NCI-H187 (cell line): ENCODE measurements at regions not wholly inside any gene's neighbourhood (a gene's known extent, or its start where the extent isn't known, plus 50 kb on each side); places are given as distances from the start of the nearest gene placed in this dataset.

Experiments
- DNase-seq, 2 experiments: peaks; one replicate each; lab custom pipeline; 2025; lab: John Stamatoyannopoulos, UW

- peak in 1 of 2 experiments; percentile 58 for DNase-seq
Observed at GRCh38 chr1:165073185-165074007, 283.1 kb downstream of the LMX1A start.

GRCh38 chr1:165070675-165071074 lies 285.8 kb downstream of the LMX1A start:
- no peak for DNase-seq

- DNase-seq, result no peak
Observed at GRCh38 chr1:165069829-165070228, 286.7 kb downstream of the LMX1A start.

- DNase-seq, result peak; percentile 20 to 26
Observed at GRCh38 chr1:165068741-165069140, 287.8 kb downstream of the LMX1A start.

GRCh38 chr1:165067829-165068228 lies 288.7 kb downstream of the LMX1A start:
- DNase-seq, result no peak

- no peak for DNase-seq
Observed at GRCh38 chr1:165063181-165063965, 293.1 kb downstream of the LMX1A start.

GRCh38 chr1:165062346-165062745 lies 294.2 kb downstream of the LMX1A start:
- DNase-seq, result no peak

- DNase-seq, result no peak
Observed at GRCh38 chr1:165060285-165060793, 296.2 kb downstream of the LMX1A start.

- DNase-seq, result no peak
Observed at GRCh38 chr1:165057956-165058355, 298.6 kb downstream of the LMX1A start.

- DNase-seq, result no peak
Observed at GRCh38 chr1:165056914-165057313, 299.6 kb downstream of the LMX1A start.

- no peak for DNase-seq
Observed at GRCh38 chr1:165055581-165055980, 300.9 kb downstream of the LMX1A start.

GRCh38 chr1:165054627-165055026 lies 301.9 kb downstream of the LMX1A start:
- no peak for DNase-seq

GRCh38 chr1:165053351-165053750 lies 303.2 kb downstream of the LMX1A start:
- DNase-seq, result no peak

- DNase-seq, result no peak
Observed at GRCh38 chr1:165052936-165053335, 303.6 kb downstream of the LMX1A start.

GRCh38 chr1:165052431-165052830 lies 304.1 kb downstream of the LMX1A start:
- DNase-seq, result no peak

GRCh38 chr1:165050246-165050645 lies 306.3 kb downstream of the LMX1A start:
- DNase-seq, result peak in 1 of 2 experiments; percentile 22

- DNase-seq, result no peak
Observed at GRCh38 chr1:165047994-165048393, 308.5 kb downstream of the LMX1A start.

GRCh38 chr1:165045902-165046301 lies 310.6 kb downstream of the LMX1A start:
- DNase-seq, result no peak

- no peak for DNase-seq
Observed at GRCh38 chr1:165040641-165041040, 315.9 kb downstream of the LMX1A start.

- DNase-seq, result no peak
Observed at GRCh38 chr1:165039996-165040395, 316.5 kb downstream of the LMX1A start.

- no peak for DNase-seq
Observed at GRCh38 chr1:165036403-165036802, 320.1 kb downstream of the LMX1A start.

GRCh38 chr1:165034136-165034809 lies 322.2 kb downstream of the LMX1A start:
- no peak for DNase-seq
